Mesodermal cell (in vitro differentiated cells): ENCODE measurements at regions not wholly inside any gene's neighbourhood (a gene's known extent, or its start where the extent isn't known, plus 50 kb on each side); places are given as distances from the start of the nearest gene placed in this dataset.
"Not testable (repeated sequence)": the region's sequence is repeated elsewhere in the genome, so short reads cannot be mapped to it uniquely, and the experiment has no call there.

ENCODE experiments used
- H3K27ac ChIP-seq: 2 replicates; pipeline ENCODE4 v1.7.0; 2013; ENCODE audit warnings: mild to moderate bottlenecking, low read depth, low read length, moderate library complexity; ENCODE audit not compliant: severe bottlenecking
- H3K36me3 ChIP-seq: 2 replicates; pipeline ENCODE4 v1.7.1; 2013; ENCODE audit warnings: mild to moderate bottlenecking, low read length, moderate library complexity; ENCODE audit not compliant: control insufficient read depth, insufficient read depth
- H3K4me1 ChIP-seq: one replicate; pipeline ENCODE4 v1.7.1; 2013; ENCODE audit warnings: mild to moderate bottlenecking, low read length; ENCODE audit not compliant: insufficient read depth, control insufficient read depth, poor library complexity, severe bottlenecking
- H3K4me3 ChIP-seq: 2 replicates; pipeline ENCODE4 v1.7.0; 2013; ENCODE audit warnings: low read length, control low read depth, mild to moderate bottlenecking; ENCODE audit not compliant: insufficient read depth, poor library complexity, severe bottlenecking; ENCODE audit errors: extremely low read depth
- H3K9me3 ChIP-seq: 2 replicates; pipeline ENCODE4 v1.7.1; 2013; ENCODE audit warnings: mild to moderate bottlenecking, low read length, moderate library complexity; ENCODE audit not compliant: control insufficient read depth
- WGBS, 2 experiments: methylation state at CpG; one replicate each; pipeline ENCODE4 v1.1.5; 2013; ENCODE audit warnings: missing lambda C conversion rate in 2 of 2; ENCODE audit not compliant: insufficient coverage in 2 of 2; 5-methylcytosine and 5-hydroxymethylcytosine counted together

DNA sequence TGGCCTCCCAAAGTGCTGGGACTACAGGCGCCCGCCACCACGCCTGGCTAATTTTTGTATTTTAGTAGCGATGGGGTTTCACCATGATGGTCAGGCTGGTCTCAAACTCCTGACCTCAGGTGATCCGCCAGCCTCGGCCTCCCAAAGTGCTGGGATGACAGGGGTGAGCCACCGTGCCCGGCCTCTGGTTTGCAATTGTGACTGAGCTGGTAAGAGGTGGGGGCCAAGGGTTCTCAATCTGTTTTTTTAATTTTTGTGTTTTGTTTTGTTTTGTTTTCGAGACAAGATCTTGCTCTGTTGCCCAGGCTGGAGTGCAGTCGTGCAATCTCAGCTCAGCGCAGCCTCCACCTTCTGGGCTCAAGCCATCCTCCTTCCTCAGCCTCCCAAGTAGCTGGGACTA is 196.2 kb downstream of the CRLF2 start:
- not testable (repeated sequence) for H3K27ac ChIP-seq, H3K9me3 ChIP-seq, H3K36me3 ChIP-seq, H3K4me3 ChIP-seq, H3K4me1 ChIP-seq
- WGBS, 2 experiments: 83 to 94% methylated on average over 7 to 11 of the region's 11 CpGs

- WGBS, 2 experiments: 88 to 95% methylated on average over 14 to 15 of the region's 16 CpGs
- H3K36me3 ChIP-seq: no peaks in the 10 kb centered on the region
- H3K9me3 ChIP-seq: no peaks in the 10 kb centered on the region
- H3K4me1 ChIP-seq: no peaks in the 10 kb centered on the region
- no peak overlapping the region for H3K4me3 ChIP-seq
- H3K27ac ChIP-seq: no peak overlapping the region
These were observed 199.7 kb downstream of the CRLF2 start for GRCh38 chrX:1012678-1013300.

GRCh38 chrX:1011691-1012283 is 200.7 kb downstream of the CRLF2 start:
- Histone ChIP-seq H3K4me1 (no peaks in the 10 kb centered on the region), H3K9me3 (no peaks in the 10 kb centered on the region), H3K4me3 (no peak overlapping the region), H3K36me3 (no peaks in the 10 kb centered on the region), H3K27ac (no peak overlapping the region)
- 86 to 88% methylated on average over 1 to 3 of the region's 12 CpGs for WGBS, 2 experiments

GRCh38 chrX:1009771-1010170 is 202.7 kb downstream of the CRLF2 start:
- Histone ChIP-seq H3K9me3 (no peaks in the 10 kb centered on the region), H3K4me1 (no peaks in the 10 kb centered on the region), H3K36me3 (no peaks in the 10 kb centered on the region), H3K27ac (no peak overlapping the region), H3K4me3 (no peak overlapping the region)
- WGBS, 2 experiments: 83 to 93% methylated on average over 9 to 10 of the region's 15 CpGs

DNA sequence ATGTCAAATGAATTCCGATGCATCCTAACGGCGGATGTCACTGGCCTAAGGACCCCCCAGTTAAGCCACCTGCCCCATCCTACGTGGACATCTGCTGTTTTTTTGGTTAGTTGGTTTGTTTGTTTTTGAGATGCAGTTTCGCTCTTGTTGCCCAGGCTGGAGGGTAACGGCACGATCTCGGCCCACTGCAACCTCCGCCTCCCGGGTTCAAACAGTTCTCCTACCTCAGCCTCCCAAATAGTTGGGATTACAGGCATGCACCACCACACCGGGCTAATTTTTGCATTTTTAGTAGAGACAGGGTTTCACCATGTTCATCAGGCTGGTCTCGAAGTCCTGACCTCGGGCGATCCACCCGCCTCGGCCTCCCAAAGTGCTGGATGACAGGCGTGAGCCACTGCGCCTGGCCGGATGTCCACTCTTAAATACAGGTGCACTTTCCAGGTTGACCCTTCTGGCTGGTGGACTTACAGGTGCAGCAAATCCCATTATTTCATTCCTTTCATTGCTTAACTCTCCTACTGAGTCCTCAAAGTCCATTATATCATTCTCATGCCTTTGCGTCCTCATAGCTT is 206.2 kb downstream of the CRLF2 start:
- Histone ChIP-seq H3K27ac (no peak overlapping the region), H3K9me3 (no peaks in the 10 kb centered on the region), H3K4me1 (no peaks in the 10 kb centered on the region), H3K36me3 (no peaks in the 10 kb centered on the region), H3K4me3 (no peak overlapping the region)
- 90 to 95% methylated on average over 11 to 17 of the region's 20 CpGs for WGBS, 2 experiments

DNA sequence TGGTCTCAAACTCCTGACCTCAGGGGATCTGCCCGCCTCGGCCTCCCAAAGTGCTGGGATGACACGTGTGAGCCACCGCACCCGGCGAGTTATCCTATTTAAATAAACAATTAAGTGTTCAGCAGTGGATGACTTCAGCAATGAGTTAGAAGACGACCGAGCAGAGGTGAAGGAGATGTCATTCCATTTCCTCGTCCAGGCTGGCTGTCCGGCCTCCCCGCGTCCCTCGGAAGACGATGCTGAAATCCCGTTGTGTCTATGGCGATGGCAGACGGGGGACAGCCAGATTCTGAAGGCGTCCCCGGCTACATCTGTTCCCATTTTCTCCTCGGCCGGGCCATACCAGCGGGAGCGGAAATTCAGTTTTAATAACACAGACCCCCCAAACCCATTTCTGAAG is 209.8 kb downstream of the CRLF2 start:
- Histone ChIP-seq H3K4me3 (no peak overlapping the region), H3K9me3 (no peaks in the 10 kb centered on the region), H3K4me1 (no peaks in the 10 kb centered on the region), H3K27ac (no peak overlapping the region), H3K36me3 (no peaks in the 10 kb centered on the region)
- 88 to 91% methylated on average over 13 to 19 of the region's 23 CpGs for WGBS, 2 experiments

- H3K36me3 ChIP-seq: no peaks in the 10 kb centered on the region
- no peaks in the 10 kb centered on the region for H3K4me1 ChIP-seq
- H3K9me3 ChIP-seq: peaks cover 5% of the 10 kb centered on the region
- 8 to 15% methylated on average over 7 to 10 of the region's 10 CpGs for WGBS, 2 experiments
- H3K27ac ChIP-seq: no peak overlapping the region
- H3K4me3 ChIP-seq: no peak overlapping the region
These were observed 214.8 kb downstream of the CRLF2 start for GRCh38 chrX:997631-998137.

DNA sequence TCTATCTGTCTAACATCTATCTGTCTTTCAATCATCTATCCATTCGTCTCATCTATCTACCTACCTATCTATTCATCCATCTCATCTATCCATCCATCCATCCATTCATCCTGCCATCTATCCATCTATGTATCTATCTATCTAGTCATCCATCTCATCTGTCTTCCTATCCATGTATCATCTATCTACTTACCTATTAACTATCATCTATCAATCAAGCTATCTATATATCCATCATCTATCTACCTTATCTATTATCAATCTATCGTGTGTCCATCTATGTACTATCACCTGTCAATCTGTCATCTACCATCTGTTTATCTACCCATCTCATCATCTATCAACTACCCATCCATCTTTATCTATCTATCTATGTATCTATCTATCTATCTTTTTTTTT is 217.7 kb downstream of the CRLF2 start:
- peaks cover 5% of the 10 kb centered on the region for H3K9me3 ChIP-seq
- H3K27ac ChIP-seq: no peak overlapping the region
- H3K4me3 ChIP-seq: no peak overlapping the region
- H3K4me1 ChIP-seq: no peaks in the 10 kb centered on the region
- H3K36me3 ChIP-seq: no peaks in the 10 kb centered on the region
- WGBS, 2 experiments: 76 to 80% methylated on average over 2 of the region's 2 CpGs

DNA sequence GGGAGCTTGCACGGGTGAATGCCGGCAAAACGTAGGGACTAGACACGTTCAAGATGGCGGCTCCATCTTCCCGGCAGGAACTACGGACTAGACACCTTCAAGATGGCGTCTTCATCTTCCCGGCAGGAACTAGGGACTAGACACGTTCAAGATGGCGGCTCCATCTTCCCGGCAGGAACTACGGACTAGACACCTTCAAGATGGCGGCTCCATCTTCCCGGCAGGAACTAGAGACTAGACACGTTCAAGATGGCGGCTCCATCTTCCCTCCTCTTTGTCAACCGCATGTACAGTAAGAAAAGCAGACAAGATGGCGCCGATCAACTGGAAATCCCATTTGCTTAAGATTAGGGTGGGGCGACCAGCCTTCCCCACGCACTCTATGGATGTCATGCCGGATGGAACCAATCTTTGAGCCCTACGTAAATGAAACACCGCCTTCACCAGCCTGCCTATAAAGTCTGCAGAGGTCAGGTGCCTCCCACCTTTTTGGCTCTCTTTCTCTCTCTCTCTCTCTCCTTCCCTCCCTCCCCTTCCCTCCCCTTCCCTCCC is 222.4 kb downstream of the CRLF2 start:
- 89 to 96% methylated on average over 22 to 25 of the region's 25 CpGs for WGBS, 2 experiments
- H3K36me3 ChIP-seq: no peaks in the 10 kb centered on the region
- peaks cover 5% of the 10 kb centered on the region for H3K9me3 ChIP-seq
- no peak overlapping the region for H3K4me3 ChIP-seq
- H3K27ac ChIP-seq: no peak overlapping the region
- no peaks in the 10 kb centered on the region for H3K4me1 ChIP-seq

- H3K36me3 ChIP-seq, H3K4me1 ChIP-seq, H3K27ac ChIP-seq, H3K9me3 ChIP-seq, H3K4me3 ChIP-seq: not testable (repeated sequence)
- WGBS, 2 experiments: 74 to 80% methylated on average over 3 to 4 of the region's 6 CpGs
These were observed 223.9 kb downstream of the CRLF2 start for GRCh38 chrX:988530-988929.
